ENCODE measurements at regions not wholly inside any gene's neighbourhood (a gene's known extent, or its start where the extent isn't known, plus 50 kb on each side); places are given as distances from the start of the nearest gene placed in this dataset.

- H3K4me1 ChIP-seq (replicated peaks; ENCODE audit: insufficient read depth) = no peaks in the 10 kb centered on the region
- CTCF ChIA-PET = no interaction called here
- no peak overlapping the region for H2AFZ ChIP-seq
- TF ChIP-seq CTCF (conservative IDR thresholded peaks at IDR 0.05) (no peak), EZH2 (IDR thresholded peaks at IDR 0.05; ENCODE audit: low read depth) (no peak)
- no TSS peak for BruUV-seq (replicated peaks)
- no peak for DNase-seq
- H3K79me2 ChIP-seq (ENCODE audit: low read depth) = no peaks in the 10 kb centered on the region
- POLR2A ChIA-PET (ENCODE audit: unreplicated experiment) = no interaction called here
- no peaks in the 10 kb centered on the region for H3K27me3 ChIP-seq (ENCODE audit: insufficient read depth, low read depth)
- no peaks in the 10 kb centered on the region for H3K36me3 ChIP-seq (ENCODE audit: low read depth)
- H3K27ac ChIP-seq = no peak overlapping the region
- intact Hi-C loops (cut with micrococcal nuclease; ENCODE audit: unreplicated experiment) = no loop called here
- no peak overlapping the region for H3K4me2 ChIP-seq
- H4K20me1 ChIP-seq (ENCODE audit: insufficient read depth) = no peaks in the 10 kb centered on the region
- H3K4me3 ChIP-seq = no peak overlapping the region
- no peaks in the 10 kb centered on the region for H3K9me2 ChIP-seq (ENCODE audit: insufficient read depth)
- H3F3A ChIP-seq (ENCODE audit: insufficient read depth, low read depth) = no peaks in the 10 kb centered on the region
- H3K9me3 ChIP-seq (ENCODE audit: insufficient read depth, low read depth) = no peaks in the 10 kb centered on the region
These were observed 292.0 kb upstream of the KLF6 start for GRCh38 chr10:4076983-4077382.

GRCh38 chr10:4075443-4075842 is 290.4 kb upstream of the KLF6 start:
- Histone ChIP-seq H3F3A (ENCODE audit: insufficient read depth, low read depth) (no peaks in the 10 kb centered on the region), H3K36me3 (ENCODE audit: low read depth) (no peaks in the 10 kb centered on the region), H2AFZ (no peak overlapping the region), H3K4me1 (replicated peaks; ENCODE audit: insufficient read depth) (no peaks in the 10 kb centered on the region), H3K4me3 (no peak overlapping the region), H3K4me2 (no peak overlapping the region), H3K79me2 (ENCODE audit: low read depth) (no peaks in the 10 kb centered on the region), H3K9me3 (ENCODE audit: insufficient read depth, low read depth) (no peaks in the 10 kb centered on the region), H3K27ac (no peak overlapping the region), H3K27me3 (ENCODE audit: insufficient read depth, low read depth) (no peaks in the 10 kb centered on the region), H4K20me1 (ENCODE audit: insufficient read depth) (no peaks in the 10 kb centered on the region), H3K9me2 (ENCODE audit: insufficient read depth) (no peaks in the 10 kb centered on the region)
- intact Hi-C loops (cut with micrococcal nuclease; ENCODE audit: unreplicated experiment) = no loop called here
- DNase-seq = no peak
- BruUV-seq (replicated peaks) = no TSS peak
- POLR2A ChIA-PET (ENCODE audit: unreplicated experiment) = no interaction called here
- CTCF ChIA-PET = no interaction called here
- TF ChIP-seq EZH2 (IDR thresholded peaks at IDR 0.05; ENCODE audit: low read depth) = no peak
- TF ChIP-seq CTCF (conservative IDR thresholded peaks at IDR 0.05) = no peak

- BruUV-seq (replicated peaks) = no TSS peak
- no peaks in the 10 kb centered on the region for H3K9me3 ChIP-seq (ENCODE audit: insufficient read depth, low read depth)
- POLR2A ChIA-PET (ENCODE audit: unreplicated experiment) = no interaction called here
- no peak overlapping the region for H3K27ac ChIP-seq
- no peaks in the 10 kb centered on the region for H3K9me2 ChIP-seq (ENCODE audit: insufficient read depth)
- H3K36me3 ChIP-seq (ENCODE audit: low read depth) = no peaks in the 10 kb centered on the region
- TF ChIP-seq CTCF (conservative IDR thresholded peaks at IDR 0.05) (no peak), EZH2 (IDR thresholded peaks at IDR 0.05; ENCODE audit: low read depth) (no peak)
- intact Hi-C loops (cut with micrococcal nuclease; ENCODE audit: unreplicated experiment) = no loop called here
- H3F3A ChIP-seq (ENCODE audit: insufficient read depth, low read depth) = no peaks in the 10 kb centered on the region
- no peak overlapping the region for H3K4me2 ChIP-seq
- no peak overlapping the region for H3K4me3 ChIP-seq
- no peaks in the 10 kb centered on the region for H3K79me2 ChIP-seq (ENCODE audit: low read depth)
- H2AFZ ChIP-seq = no peak overlapping the region
- CTCF ChIA-PET = no interaction called here
- no peak for DNase-seq
- H3K27me3 ChIP-seq (ENCODE audit: insufficient read depth, low read depth) = no peaks in the 10 kb centered on the region
- H4K20me1 ChIP-seq (ENCODE audit: insufficient read depth) = no peaks in the 10 kb centered on the region
- H3K4me1 ChIP-seq (replicated peaks; ENCODE audit: insufficient read depth) = no peaks in the 10 kb centered on the region
These were observed 289.8 kb upstream of the KLF6 start for GRCh38 chr10:4074545-4075407.
